Natural killer cell (primary cell): ENCODE measurements at regions not wholly inside any gene's neighbourhood (a gene's known extent, or its start where the extent isn't known, plus 50 kb on each side); places are given as distances from the start of the nearest gene placed in this dataset.

Source experiments
- ATAC-seq, 3 donors: fragments of 150-1000 bp in 2 of 3; fragments of 200-7000 bp in 1 of 3; cut with Tn5 transposase; 1 replicate in 1 of 3; 2 replicates in 2 of 3; pipeline ENCODE4 v1.10.0; 2021; ENCODE audit warnings: mild to moderate bottlenecking in 2 of 3, moderate library complexity in 2 of 3
- DNase-seq, 2 donors: peaks; one replicate each; pipeline versions ENCODE4 v3.0.0 to v3.0.0-alpha.2; 2013 to 2021; ENCODE audit warnings: mixed read lengths in 1 of 2
- H3K27ac ChIP-seq: one replicate; pipeline ENCODE4 v1.5.1; 2013; ENCODE audit warnings: mild to moderate bottlenecking, low read length
- H3K27me3 ChIP-seq: one replicate; pipeline ENCODE4 v1.6.1; 2013; ENCODE audit warnings: low read length; ENCODE audit not compliant: control insufficient read depth, insufficient read depth
- H3K36me3 ChIP-seq: one replicate; pipeline ENCODE4 v1.6.1; 2013; ENCODE audit warnings: low read length; ENCODE audit not compliant: control insufficient read depth, insufficient read depth
- H3K4me1 ChIP-seq: one replicate; pipeline ENCODE4 v1.6.1; 2013; ENCODE audit warnings: low read length; ENCODE audit not compliant: control insufficient read depth, insufficient read depth
- H3K4me3 ChIP-seq: one replicate; pipeline ENCODE4 v1.5.1; 2013; ENCODE audit warnings: low read length
- H3K9me3 ChIP-seq: one replicate; pipeline ENCODE4 v1.6.1; 2013; ENCODE audit warnings: low read length; ENCODE audit not compliant: control insufficient read depth, insufficient read depth
- H3K27ac Mint-ChIP-seq, 2 donors: one replicate each; pipeline ENCODE4 v1.8.0; 2022; ENCODE audit warnings: mild to moderate bottlenecking in 2 of 2, mixed read lengths in 2 of 2, moderate library complexity in 1 of 2
- H3K27me3 Mint-ChIP-seq, 2 donors: one replicate each; pipeline ENCODE4 v1.8.0; 2022; ENCODE audit warnings: low read depth in 2 of 2, mixed read lengths in 2 of 2
- H3K36me3 Mint-ChIP-seq: one replicate; pipeline ENCODE4 v1.8.0; 2022; ENCODE audit warnings: mixed read lengths
- H3K4me1 Mint-ChIP-seq, 2 donors: one replicate each; pipeline ENCODE4 v1.8.0; 2022; ENCODE audit warnings: mixed read lengths in 2 of 2
- H3K4me3 Mint-ChIP-seq: one replicate; pipeline ENCODE4 v1.8.0; 2022; ENCODE audit warnings: mild to moderate bottlenecking, moderate library complexity, mixed read lengths
- H3K9me3 Mint-ChIP-seq, 2 donors: one replicate each; pipeline ENCODE4 v1.8.0; 2022; ENCODE audit warnings: mixed read lengths in 2 of 2
- CTCF ChIP-seq: fragments of 200-600 bp; IDR thresholded peaks from one replicate; pipeline ENCODE4 v1.8.0; 2022; ENCODE audit warnings: antibody characterized with exemption
- WGBS: methylation state at CpG from one replicate; pipeline ENCODE4 v1.1.7; 2013; ENCODE audit warnings: missing lambda C conversion rate; ENCODE audit not compliant: insufficient coverage; 5-methylcytosine and 5-hydroxymethylcytosine counted together
- intact Hi-C: fragments of 100-400 bp; cut with micrococcal nuclease; formaldehyde crosslinking; loops from one replicate; pipeline ENCODE4 v1.14.2; 2022

GRCh38 chr5:89303033-89303480, 420.1 kb upstream of the MEF2C start:
- Mint-ChIP-seq H3K4me1 (peaks cover 0 to 4% of the 10 kb centered on the region in 2 donors), H3K9me3 (peaks cover 0 to 2% of the 10 kb centered on the region in 2 donors), H3K27ac (no peak overlapping the region), H3K4me3 (no peak overlapping the region), H3K36me3 (no peaks in the 10 kb centered on the region), H3K27me3 (no peaks in the 10 kb centered on the region)
- no peaks in the 10 kb centered on the region for H3K36me3 ChIP-seq
- TF ChIP-seq CTCF, result no peak
- intact Hi-C loops, result no loop called here
- no peak for DNase-seq
- H3K27me3 ChIP-seq, result no peaks in the 10 kb centered on the region
- no peak overlapping the region for H3K27ac ChIP-seq
- peak in 1 of 3 donors; percentile 32 for ATAC-seq
- H3K9me3 ChIP-seq, result no peaks in the 10 kb centered on the region
- WGBS, result 76% methylated on average over 3 of the region's 4 CpGs
- no peaks in the 10 kb centered on the region for H3K4me1 ChIP-seq
- H3K4me3 ChIP-seq, result no peak overlapping the region

- ATAC-seq, result no peak
- H3K27ac Mint-ChIP-seq, result no peak overlapping the region
- H3K27me3 Mint-ChIP-seq, result no peaks in the 10 kb centered on the region
- no peak overlapping the region for H3K27ac ChIP-seq
- DNase-seq, result no peak
- no peaks in the 10 kb centered on the region for H3K27me3 ChIP-seq
- no peak for TF ChIP-seq CTCF
- H3K4me3 ChIP-seq, result no peak overlapping the region
- intact Hi-C loops, result no loop called here
- no peaks in the 10 kb centered on the region for H3K4me1 Mint-ChIP-seq
- H3K9me3 ChIP-seq, result no peaks in the 10 kb centered on the region
- 87% methylated on average over 3 of the region's 5 CpGs for WGBS
- H3K4me3 Mint-ChIP-seq, result no peak overlapping the region
- H3K4me1 ChIP-seq, result no peaks in the 10 kb centered on the region
- H3K36me3 Mint-ChIP-seq, result no peaks in the 10 kb centered on the region
- H3K36me3 ChIP-seq, result no peaks in the 10 kb centered on the region
- peaks cover 0 to 2% of the 10 kb centered on the region in 2 donors for H3K9me3 Mint-ChIP-seq
Observed at GRCh38 chr5:89302102-89302891, 419.3 kb upstream of the MEF2C start.

GRCh38 chr5:89301321-89302025, 418.5 kb upstream of the MEF2C start:
- no peak overlapping the region for H3K27ac Mint-ChIP-seq
- Histone ChIP-seq H3K36me3 (no peaks in the 10 kb centered on the region), H3K27ac (no peak overlapping the region), H3K4me3 (no peak overlapping the region), H3K27me3 (no peaks in the 10 kb centered on the region), H3K4me1 (no peaks in the 10 kb centered on the region), H3K9me3 (no peaks in the 10 kb centered on the region)
- ATAC-seq (no peak), DNase-seq (no peak)
- H3K27me3 Mint-ChIP-seq, result no peaks in the 10 kb centered on the region
- intact Hi-C loops, result no loop called here
- WGBS, result 84% methylated on average over 6 of the region's 6 CpGs
- H3K4me1 Mint-ChIP-seq, result no peaks in the 10 kb centered on the region
- no peaks in the 10 kb centered on the region for H3K9me3 Mint-ChIP-seq
- TF ChIP-seq CTCF, result no peak
- no peaks in the 10 kb centered on the region for H3K36me3 Mint-ChIP-seq
- no peak overlapping the region for H3K4me3 Mint-ChIP-seq
